GM12892 (cell line): ENCODE measurements at regions not wholly inside any gene's neighbourhood (a gene's known extent, or its start where the extent isn't known, plus 50 kb on each side); places are given as distances from the start of the nearest gene placed in this dataset.

ENCODE experiments used
- POLR2A ChIP-seq: IDR thresholded peaks from 2 replicates; pipeline ENCODE4 v1.6.1; 2011; ENCODE audit warnings: low read depth, low read length, control low read depth
- TAF1 ChIP-seq: IDR thresholded peaks from 2 replicates; pipeline ENCODE4 v1.6.1; 2011; ENCODE audit warnings: low read depth, mild to moderate bottlenecking, control low read depth, low read length, borderline replicate concordance

DNA sequence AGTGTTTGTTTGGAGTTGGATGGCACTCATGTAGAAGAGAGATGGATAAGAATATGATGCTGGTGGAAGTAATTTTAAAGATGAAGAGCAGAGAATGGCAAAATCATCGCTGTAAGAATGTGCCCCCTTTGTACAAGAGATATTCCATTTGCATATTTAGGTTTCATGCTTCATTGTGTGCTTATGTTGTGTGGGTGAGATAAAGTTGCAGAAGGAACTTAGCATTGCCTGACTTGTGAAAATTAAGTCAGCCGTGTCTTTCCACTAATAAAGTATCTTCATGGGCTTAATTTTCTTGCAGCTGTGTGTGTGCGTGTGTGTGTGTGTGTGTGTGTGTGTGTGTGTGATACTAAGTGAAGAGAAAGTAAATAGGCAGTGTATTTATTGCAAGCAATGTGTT lies 381.9 kb downstream of the OTUD1 start:
- no peak for TF ChIP-seq POLR2A
- TF ChIP-seq TAF1: no peak
